Type B pancreatic cell (in vitro differentiated cells): ENCODE measurements at regions not wholly inside any gene's neighbourhood (a gene's known extent, or its start where the extent isn't known, plus 50 kb on each side); places are given as distances from the start of the nearest gene placed in this dataset.

ENCODE experiments used
- DNase-seq: peaks from one replicate; pipeline ENCODE4 v3.0.0; 2021; ENCODE audit warnings: mixed read lengths; ENCODE audit not compliant: unreplicated experiment; ENCODE audit errors: extremely low spot score
- H3K27ac Mint-ChIP-seq: 2 replicates; pipeline ENCODE4 v1.8.0; 2021; ENCODE audit warnings: mild to moderate bottlenecking, mixed read lengths
- H3K27me3 Mint-ChIP-seq: 2 replicates; pipeline ENCODE4 v1.8.0; 2021; ENCODE audit warnings: mixed read lengths
- H3K36me3 Mint-ChIP-seq: 2 replicates; pipeline ENCODE4 v1.8.0; 2021; ENCODE audit warnings: mixed read lengths
- H3K4me1 Mint-ChIP-seq: one replicate; pipeline ENCODE4 v1.8.0; 2021; ENCODE audit warnings: mixed read lengths; ENCODE audit not compliant: unreplicated experiment
- H3K4me3 Mint-ChIP-seq: 2 replicates; pipeline ENCODE4 v1.8.0; 2021; ENCODE audit warnings: mild to moderate bottlenecking, mixed read lengths
- H3K9me3 Mint-ChIP-seq: 2 replicates; pipeline ENCODE4 v1.8.0; 2021; ENCODE audit warnings: mixed read lengths
- CTCF ChIP-seq: fragments of 200-600 bp; sonication (generic); conservative IDR thresholded peaks from 2 replicates; pipeline ENCODE4 v1.5.0; 2021; ENCODE audit warnings: antibody characterized with exemption, mild to moderate bottlenecking

DNA sequence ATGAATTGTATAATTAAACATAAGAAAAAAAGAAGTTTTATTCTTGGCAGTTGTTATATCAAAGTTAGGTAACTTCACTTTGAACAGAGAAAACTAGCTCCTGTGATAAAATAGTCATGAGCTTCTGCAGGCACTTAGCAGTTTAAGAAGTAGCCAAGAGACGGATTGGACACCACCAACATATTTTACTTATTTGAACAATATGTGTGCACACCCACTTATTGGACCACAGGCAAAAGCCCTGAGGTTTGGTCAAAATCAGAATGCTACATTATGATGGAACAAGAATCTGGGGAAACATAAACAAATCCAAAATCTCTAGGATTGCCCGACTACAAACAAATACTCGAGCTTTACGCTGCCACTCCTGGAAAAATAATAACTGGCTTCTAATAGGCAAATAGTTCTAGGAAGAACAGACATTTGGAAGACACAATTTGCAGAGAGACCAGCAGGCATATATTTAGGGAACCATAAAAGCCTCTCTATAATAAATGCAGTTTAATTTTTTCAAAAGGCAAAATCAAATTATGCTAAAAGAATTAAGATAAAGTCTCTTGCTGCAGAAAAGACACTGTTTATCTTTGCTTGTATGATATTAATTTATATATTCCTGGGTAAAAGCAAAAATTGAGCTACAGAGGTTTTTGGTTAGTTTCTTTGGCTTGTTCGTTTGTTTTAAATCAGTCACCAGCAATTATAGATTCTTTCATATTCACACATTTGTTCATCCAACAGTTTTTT lies 117.9 kb downstream of the CDC42EP3 start:
- H3K36me3 Mint-ChIP-seq: no peaks in the 10 kb centered on the region
- peaks cover 10% of the 10 kb centered on the region for H3K4me1 Mint-ChIP-seq
- TF ChIP-seq CTCF: no peak
- H3K27me3 Mint-ChIP-seq: no peaks in the 10 kb centered on the region
- no peak overlapping the region for H3K27ac Mint-ChIP-seq
- H3K9me3 Mint-ChIP-seq: peaks cover 4% of the 10 kb centered on the region
- no peak overlapping the region for H3K4me3 Mint-ChIP-seq
- DNase-seq: no peak

GRCh38 chr2:37554155-37554510 lies 117.3 kb downstream of the CDC42EP3 start:
- no peak for TF ChIP-seq CTCF
- Mint-ChIP-seq H3K36me3 (no peaks in the 10 kb centered on the region), H3K9me3 (peaks cover 4% of the 10 kb centered on the region), H3K27me3 (no peaks in the 10 kb centered on the region), H3K4me3 (no peak overlapping the region), H3K4me1 (peaks cover 10% of the 10 kb centered on the region), H3K27ac (no peak overlapping the region)
- no peak for DNase-seq

DNA sequence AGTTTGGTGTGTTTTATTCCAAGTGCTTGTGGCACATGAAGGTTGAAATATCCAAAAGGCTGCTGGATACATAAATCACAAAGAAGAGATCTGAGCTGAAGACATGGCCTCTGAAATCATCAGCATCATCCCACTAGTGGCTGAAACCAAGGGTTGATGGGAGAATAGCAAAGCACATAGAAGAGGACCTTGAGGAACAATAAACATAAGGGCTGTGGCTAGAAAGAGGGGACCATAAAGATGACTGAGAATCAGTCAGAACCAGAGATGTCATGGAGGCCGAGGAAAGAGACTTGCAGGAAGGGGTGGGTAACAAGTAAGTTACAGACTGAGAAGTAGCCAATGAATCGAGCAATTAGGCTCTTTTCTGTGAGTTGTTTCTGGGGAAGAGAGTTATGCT lies 116.8 kb downstream of the CDC42EP3 start:
- H3K4me3 Mint-ChIP-seq: no peak overlapping the region
- peaks cover 10% of the 10 kb centered on the region for H3K4me1 Mint-ChIP-seq
- no peaks in the 10 kb centered on the region for H3K36me3 Mint-ChIP-seq

DNA sequence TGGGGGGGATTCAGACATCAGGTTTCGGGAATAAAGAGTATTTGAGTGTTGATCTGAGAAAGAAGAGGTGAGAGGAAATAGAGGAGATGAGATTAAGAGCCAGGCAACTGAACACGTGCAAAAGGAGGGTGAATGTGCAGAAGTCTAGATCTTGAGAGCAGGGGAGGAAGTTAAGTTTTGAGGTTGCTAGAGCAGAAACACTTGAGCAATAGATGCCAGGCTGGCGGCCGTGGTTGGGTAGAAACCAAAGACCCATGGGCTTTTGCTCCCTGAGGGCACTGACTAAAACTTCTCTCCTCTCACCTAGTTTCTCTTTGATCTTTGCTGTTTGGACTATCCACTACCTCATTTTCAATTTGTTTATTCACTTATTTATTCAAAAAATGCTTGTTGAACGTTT lies 116.0 kb downstream of the CDC42EP3 start:
- DNase-seq: no peak
- H3K4me3 Mint-ChIP-seq: no peak overlapping the region
- no peaks in the 10 kb centered on the region for H3K36me3 Mint-ChIP-seq
- TF ChIP-seq CTCF: no peak
- H3K4me1 Mint-ChIP-seq: peaks cover 12% of the 10 kb centered on the region
- H3K27ac Mint-ChIP-seq: no peak overlapping the region
- H3K27me3 Mint-ChIP-seq: no peaks in the 10 kb centered on the region
- peaks cover 4% of the 10 kb centered on the region for H3K9me3 Mint-ChIP-seq

More for the DNA sequence above, 116.8 kb downstream of the CDC42EP3 start:
- no peak overlapping the region for H3K27ac Mint-ChIP-seq
- DNase-seq: no peak
- H3K9me3 Mint-ChIP-seq: peaks cover 4% of the 10 kb centered on the region
- no peaks in the 10 kb centered on the region for H3K27me3 Mint-ChIP-seq
- no peak for TF ChIP-seq CTCF

- Mint-ChIP-seq H3K4me3 (no peak overlapping the region), H3K36me3 (no peaks in the 10 kb centered on the region), H3K4me1 (peaks cover 17% of the 10 kb centered on the region)
Observed at GRCh38 chr2:37556256-37556655, 115.2 kb downstream of the CDC42EP3 start.

More at GRCh38 chr2:37556256-37556655, 115.2 kb downstream of the CDC42EP3 start:
- Mint-ChIP-seq H3K9me3 (peaks cover 4% of the 10 kb centered on the region), H3K27me3 (no peaks in the 10 kb centered on the region), H3K27ac (no peak overlapping the region)
- no peak for DNase-seq
- TF ChIP-seq CTCF: no peak
